NCI-H1417 (cell line): ENCODE measurements at regions not wholly inside any gene's neighbourhood (a gene's known extent, or its start where the extent isn't known, plus 50 kb on each side); places are given as distances from the start of the nearest gene placed in this dataset.

Experiments used
- DNase-seq, 3 experiments: peaks; one replicate each; lab custom pipeline; 2025; lab: John Stamatoyannopoulos, UW

DNA sequence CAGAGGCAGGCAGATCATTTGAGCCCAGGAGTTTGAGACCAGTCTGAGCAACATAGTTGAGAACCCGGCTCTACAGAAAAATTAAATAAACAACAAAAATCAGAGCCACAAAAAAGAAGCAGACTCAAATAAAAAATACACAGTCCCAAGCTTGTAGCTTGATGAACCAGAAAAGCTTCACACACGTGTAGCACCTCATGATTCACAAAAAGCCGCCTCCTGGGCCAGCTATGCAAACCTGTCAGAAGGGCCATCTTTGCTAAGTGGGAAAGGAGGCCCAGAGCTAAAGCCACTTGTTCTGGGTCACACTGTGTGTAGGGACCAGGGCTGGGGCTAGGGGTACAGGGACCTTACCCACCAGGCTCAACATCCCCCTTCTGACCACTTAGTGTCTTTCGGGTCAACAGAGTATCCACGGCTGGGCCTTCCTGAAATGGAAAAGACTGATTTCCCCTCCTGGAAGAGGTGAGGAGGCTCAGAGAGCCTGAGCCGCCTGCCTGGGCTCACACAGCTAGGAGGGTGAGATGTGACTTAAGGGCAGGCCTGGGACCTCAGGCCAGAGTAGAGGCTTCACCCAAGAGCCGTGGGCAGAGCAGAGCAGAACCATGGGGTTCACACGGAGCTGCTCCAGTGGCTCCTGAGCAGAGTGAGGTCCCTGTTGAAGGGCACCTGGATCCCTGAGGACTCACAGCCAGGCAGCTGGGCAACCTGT lies 269.6 kb downstream of the PARN start:
- no peak for DNase-seq

DNA sequence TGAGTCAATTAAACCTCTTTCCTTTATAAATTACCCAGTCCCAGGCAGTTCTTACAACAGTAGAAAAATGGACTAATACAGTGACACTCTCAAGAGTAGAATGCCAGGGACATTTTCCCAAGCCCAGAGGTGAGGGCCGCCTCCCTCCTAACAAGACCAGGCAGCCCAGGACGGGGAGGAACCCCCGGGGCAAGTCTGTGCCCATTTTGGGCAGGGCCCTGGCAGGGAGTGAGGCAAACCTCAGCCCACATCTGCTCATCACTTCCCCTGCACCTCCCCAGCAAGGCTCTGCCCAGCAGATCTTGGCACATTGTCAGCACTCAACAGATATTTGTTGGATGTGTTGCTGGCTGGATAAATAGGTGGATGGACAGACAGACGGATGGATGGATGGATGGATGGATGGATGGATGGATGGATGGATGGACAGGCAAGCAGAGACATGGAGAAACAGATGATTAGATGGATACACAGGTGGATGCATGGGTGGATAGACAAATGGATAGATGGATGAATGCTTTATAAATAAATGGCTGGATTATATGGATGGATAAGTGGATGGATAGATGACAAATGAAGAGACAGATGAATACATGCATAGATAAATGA lies 271.3 kb downstream of the PARN start:
- no peak for DNase-seq

DNA sequence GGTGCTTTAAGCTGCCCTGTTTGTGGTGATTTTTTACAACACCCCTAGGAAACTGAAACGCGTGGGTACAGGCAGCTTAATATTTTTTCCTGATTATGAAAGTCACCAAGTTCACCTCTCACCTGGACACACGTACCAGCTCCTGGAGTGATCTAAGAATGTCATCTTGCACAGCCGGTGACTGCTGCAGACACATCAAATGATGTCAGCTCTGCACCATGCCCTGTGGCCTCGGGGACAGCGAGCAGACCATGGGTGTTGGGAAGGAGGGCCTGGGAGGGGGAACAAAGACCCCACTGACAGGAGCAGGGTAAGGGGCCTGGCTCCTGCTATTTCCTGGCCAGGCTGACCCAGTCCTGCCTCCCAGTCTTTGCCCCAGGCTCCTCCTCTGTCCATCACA lies 272.7 kb downstream of the PARN start:
- no peak for DNase-seq

DNA sequence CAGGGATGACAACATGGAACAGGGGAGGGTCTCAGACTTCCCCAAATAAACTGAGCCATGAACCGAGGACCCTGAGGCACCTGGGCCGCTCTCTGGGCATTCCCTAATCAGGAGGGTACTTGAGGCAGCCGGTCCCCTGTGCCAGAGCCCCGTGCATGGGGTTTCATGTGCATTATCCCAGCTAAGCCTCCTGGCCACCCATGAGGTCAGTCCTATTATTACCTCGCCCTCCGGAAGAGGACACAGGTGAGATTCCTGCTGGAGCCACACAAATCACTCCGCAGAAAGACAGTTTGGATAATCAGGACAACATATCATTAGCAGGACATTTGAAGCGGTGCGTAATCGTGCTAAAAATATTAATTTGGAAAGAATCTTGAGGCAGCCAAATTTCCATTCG lies 274.0 kb downstream of the PARN start:
- peak in 2 of 3 experiments; percentile 27 to 67 for DNase-seq

DNA sequence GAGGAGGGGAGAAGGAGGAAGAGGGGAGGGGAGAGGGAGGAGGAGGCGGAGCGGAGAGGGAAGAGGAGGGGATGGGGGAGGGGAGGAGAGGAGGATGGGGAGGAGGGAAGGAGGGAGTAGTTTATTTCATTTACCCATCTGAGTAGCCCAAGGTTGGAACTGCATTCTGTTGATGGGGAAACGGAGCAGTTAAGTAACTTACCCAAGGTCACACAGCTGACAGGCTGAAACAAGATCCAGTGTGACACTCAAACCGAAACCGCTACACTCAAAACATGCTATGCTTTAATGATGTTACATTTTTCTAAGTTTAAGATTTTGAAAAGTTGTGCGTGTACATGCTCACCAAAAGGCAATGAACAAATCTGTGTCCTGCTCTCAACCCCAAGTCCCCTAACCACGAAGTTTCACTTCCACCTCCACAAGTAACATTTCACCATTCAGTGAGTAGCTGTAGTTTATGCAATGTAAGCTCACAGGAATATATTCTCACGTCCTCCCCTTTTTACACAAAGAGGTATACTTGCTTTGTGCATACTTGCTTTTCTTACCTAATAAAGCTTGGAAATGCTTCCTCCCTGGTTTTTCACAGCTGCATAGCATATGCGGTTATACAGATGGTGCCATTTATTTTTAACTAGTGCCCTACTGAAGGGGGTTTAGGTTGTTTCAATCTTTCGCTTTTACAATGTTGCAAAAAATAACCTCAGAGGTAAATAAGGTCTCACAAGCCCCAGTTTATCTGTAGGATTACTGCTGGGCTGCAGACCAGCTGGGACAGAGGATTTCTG lies 275.3 kb downstream of the PARN start:
- DNase-seq: no peak

DNA sequence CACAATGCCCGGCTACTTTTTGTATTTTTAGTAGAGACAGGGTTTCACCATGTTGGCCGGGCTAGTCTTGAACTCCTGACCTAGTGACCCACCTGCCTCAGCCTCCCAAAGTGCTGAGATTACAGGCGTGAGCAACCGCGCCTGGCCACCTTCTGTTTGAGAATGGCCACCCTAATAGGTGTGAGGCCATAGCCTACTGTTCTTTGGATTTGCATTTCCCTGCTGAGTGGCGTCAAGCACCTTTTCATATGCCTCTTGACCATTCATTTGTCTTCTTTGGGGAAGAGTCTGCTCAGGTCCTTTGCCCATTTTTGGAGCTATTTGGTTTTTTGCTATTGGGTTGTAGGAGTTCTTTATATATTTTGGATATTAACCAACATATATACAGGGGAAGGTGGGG lies 276.7 kb downstream of the PARN start:
- peak in 1 of 3 experiments; percentile 6 for DNase-seq

DNA sequence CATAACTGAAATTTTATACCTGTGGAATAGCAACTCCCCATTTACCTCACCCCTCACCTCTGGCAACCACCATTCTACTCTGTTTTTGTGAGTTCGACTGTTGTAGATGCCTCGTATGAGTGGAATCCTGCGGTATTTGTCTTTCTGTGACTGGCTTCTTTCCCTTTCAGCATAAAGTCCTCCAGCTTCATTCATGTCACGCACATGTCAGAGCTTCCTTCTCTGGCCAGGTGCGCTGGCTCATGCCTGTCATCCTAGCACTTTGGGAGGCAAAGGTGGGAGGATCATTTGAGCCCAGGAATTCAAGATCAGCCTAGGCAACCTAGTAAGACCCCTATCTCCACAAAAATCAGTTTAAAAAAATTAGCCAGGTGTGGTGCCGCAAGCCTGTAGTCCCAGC lies 278.4 kb downstream of the PARN start:
- no peak for DNase-seq

DNA sequence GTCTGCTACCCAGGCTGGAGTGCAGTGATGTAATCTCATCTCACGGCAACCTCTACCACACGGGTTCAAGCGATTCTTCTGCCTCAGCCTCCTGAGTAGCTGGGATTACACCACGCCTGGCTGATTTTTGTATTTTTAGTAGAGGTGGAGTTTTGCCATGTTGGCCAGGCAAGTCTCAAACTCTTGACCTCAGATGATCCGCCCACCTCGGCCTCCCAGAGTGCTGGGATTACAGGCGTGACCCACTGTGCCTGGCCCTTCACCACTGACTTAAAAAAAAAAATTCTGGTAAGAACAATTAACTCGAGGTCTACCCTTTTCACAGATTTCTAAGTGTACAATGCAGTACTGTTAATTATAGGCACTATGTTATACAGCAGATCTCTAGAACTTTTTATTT lies 279.4 kb downstream of the PARN start:
- no peak for DNase-seq

DNA sequence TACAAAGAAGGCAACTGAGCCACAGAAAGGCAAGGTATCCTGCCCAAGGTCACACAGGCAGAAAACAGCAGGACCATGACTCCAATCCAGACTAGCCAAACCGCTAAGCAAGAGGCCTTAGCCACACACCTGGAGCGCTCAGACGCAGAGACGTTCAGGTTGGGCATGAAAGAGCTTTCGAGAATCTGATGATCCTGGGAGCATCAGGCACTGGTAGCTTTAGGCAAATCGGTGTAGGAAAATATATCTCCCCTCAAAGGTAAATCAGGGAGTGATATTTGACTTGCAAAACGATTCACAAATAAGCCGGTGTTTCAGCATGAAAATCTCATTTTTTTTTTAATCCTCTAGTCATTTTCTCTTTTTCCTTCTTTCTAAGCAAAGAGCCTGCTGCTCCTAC lies 279.0 kb downstream of the MRTFB start:
- DNase-seq: no peak

DNA sequence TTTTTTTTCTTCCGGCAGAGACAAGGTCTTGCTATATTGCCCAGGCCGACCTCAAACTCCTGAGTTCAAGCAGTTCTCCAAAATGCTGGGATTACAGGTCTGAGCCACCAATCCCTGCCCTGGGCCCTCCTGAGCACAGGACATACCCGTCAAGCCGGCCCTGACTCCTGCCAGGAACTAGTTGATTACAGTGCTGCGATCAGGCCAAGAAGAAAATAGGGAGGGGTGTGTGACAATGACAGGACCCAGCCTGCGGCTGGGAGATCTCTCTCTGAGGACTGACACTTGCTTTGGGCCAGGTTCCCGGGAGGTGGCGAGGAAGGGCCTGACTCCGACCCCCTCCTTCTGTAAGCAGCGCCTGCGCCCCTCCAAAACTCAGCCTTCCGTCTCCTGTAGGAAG lies 276.6 kb downstream of the MRTFB start:
- no peak for DNase-seq

DNA sequence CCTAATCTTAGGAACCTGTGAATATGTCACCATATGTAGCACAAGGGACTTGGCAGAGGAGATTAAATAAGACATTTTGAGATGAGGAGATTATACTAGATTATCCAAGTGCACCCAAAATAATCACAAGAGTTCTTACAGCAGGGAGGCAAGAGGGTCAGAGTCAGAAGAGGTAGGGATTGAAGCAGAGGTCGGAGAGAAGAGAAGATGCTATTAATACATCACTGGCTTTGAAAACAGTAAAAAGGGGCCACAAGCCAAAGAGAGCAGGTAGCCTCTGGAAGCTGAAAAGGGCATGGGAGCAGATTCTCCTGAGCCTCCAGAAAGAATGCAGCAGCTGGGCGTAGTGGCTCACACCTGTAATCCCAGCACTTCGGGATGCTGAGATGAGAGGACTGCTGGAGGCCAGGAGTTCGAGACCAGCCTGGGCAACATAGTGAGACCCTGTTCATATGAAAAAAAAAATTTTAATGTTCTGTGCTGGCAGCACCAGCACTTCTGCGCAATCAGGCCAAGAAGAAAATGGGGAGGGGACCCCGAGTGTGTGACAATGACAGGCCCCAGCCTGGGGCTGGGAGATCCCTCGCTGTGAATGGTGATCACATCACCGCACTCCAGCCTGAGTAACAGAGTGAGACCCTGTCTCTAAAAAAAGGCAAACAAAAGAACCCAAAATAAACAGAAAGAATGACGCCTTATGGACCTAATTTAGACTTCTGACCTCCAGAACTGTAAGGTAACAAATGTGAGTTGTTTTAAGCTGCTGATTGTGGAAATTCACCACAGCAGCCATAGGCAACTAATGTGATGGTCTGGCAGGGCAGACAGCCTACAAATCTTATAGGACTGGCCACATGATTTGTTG lies 275.4 kb downstream of the MRTFB start:
- DNase-seq: no peak

DNA sequence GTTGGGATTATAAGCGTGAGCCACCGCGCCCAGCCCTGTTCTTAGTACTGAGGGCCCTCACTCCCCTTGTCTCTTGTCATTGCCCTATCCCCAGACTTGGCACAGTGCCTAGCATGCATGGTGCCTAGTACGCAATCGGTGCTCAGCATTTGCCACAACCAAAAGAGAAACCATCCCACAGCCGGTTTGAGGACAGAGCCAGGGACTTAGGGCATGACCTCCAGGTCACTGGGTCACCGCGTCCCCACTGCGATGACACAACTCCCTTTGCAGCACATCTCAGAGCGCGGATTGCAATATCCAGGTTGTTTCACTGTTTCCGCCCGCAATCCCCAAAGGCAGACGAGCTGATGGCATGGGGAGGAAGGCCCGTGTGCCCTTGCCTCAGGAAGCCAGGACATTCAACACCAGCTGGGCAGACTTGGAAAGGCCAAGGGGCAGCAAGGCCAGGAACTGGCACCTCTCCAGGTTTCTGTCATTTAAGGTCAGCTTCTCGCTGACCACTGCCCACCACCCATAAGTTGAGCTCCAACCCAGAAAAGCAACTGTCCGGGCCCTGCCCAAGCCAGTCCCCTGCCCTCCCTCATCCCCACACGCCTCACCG lies 274.5 kb downstream of the MRTFB start:
- DNase-seq: no peak

DNA sequence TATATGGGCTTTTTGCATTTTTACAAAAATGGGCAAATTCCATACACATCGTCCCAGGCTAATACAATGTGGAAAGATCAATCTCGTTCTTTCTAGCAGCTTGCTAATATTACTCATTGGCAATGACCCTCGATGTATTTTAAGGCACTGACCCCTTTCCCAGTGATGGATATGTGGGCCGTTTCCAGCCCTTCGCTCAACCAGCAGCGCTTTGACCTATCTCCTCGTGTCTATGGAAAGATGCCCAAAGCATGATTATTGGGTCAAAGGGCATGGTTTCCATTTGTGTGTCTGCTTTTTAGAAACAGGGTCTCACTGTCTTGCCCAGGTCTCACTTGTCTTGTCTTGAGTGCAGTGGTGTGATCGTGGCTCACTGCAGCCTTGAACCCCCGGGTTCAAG lies 273.8 kb downstream of the MRTFB start:
- no peak for DNase-seq

DNA sequence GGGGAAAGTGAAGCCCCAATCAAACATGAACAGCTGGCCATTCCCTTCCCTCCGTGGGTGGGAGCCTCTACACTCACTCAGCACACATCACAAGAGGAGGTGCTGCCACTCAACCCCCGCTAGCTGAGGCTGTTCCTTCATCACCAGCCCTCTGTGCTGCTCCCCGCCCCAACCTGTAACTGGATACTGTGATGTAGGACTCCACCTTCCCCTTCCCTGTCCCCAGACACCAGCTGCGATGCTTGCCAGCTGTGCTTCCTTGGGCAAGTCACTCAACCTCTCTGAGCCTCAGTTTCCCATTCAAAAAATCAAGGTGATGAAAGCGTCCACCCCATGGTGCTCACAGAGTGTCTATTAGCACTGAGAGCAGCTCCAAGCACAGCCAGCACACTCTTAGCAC lies 273.2 kb downstream of the MRTFB start:
- no peak for DNase-seq

DNA sequence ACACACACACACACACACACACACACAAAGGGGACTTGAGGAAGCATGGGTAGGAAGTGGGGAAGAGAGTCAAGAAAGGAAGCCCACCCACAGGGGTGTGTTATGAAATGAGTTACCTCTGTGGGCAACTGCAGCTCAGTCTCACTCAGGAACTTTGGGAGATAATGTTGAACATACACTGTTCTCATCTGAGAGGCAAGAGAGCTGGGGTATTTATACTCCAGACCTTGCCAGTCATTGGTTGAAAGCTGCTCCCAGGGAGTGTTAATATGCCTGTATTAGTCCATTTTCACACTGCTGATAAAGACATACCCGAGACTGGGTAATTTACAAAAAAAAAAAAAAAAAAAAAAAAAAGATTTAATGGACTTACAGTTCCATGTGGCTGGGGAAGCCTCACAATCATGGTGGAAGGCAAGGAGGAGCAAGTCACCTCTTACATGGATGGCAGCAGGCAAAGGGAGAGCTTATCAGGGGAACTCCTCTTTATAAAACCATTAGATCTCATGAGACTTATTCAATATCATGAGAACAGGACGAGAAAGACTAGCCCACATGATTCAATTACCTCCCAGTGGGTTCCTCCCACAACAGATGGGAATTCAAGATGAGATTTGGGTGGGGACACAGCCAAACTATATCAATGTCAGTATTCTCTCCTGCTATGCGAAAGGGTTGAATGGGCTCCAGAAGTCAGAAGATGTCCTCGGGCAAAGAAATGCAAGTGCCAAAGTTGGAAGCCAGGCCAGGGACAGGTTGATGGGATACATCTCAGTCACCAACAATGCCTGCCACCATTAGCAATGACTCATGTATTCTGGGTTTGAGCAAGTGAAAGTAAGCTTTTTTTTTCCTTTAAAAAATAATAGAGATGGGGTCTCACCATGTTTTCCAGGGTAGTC lies 270.5 kb downstream of the MRTFB start:
- DNase-seq: no peak

DNA sequence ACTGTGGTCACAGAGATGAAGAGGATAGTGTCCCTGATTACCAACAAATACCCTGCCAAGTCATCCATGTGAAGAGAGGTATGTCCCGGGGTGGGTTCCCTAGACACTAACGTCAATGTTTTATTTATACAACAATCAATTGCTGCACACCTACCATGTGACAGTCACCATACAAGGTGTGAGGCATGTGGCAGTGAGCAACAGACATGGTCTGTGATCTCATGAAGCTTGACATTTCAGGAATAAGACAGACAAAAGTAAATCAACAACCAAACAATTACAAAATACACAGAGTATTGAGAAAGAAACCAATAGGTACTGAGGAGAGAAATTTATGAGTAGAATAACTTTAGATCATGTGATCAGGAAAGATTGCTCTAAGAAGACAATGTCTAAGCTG lies 268.6 kb downstream of the MRTFB start:
- DNase-seq: no peak

DNA sequence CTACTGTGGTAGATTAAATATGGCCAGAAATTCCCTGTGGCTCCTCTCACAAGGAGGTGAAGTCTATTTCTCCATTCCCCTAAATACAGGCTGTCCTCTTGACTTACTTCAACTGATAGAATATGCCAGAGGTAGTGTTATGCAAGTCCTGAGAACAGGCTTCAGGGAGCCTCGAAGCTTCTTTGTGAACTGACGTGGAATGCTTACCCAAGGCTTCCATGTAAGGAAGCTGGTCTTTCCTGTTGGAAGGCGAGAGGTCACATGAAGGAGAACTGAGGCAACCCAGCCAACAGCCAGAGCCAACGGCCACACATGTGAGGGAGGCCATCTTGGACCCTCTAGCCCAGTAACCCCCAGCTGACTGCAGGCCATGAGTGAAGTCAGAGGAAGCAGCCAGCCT lies 267.9 kb downstream of the MRTFB start:
- DNase-seq: no peak

DNA sequence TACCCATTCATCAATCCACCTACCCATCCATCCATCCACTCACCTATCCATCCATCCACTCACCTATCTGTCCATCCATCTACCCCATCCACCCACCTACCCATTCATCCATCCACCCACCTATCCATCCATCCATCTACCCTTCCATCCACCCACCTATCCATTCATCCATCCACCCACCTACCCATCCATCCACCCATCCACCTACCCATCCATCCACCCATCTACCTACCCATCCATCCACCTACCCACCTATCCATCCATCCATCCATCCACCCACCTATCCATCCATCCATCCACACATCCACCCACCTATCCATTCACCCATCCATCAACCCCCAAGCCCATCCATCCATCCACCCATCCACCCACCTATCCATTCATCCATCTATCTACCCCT lies 267.1 kb downstream of the MRTFB start:
- DNase-seq: no peak

DNA sequence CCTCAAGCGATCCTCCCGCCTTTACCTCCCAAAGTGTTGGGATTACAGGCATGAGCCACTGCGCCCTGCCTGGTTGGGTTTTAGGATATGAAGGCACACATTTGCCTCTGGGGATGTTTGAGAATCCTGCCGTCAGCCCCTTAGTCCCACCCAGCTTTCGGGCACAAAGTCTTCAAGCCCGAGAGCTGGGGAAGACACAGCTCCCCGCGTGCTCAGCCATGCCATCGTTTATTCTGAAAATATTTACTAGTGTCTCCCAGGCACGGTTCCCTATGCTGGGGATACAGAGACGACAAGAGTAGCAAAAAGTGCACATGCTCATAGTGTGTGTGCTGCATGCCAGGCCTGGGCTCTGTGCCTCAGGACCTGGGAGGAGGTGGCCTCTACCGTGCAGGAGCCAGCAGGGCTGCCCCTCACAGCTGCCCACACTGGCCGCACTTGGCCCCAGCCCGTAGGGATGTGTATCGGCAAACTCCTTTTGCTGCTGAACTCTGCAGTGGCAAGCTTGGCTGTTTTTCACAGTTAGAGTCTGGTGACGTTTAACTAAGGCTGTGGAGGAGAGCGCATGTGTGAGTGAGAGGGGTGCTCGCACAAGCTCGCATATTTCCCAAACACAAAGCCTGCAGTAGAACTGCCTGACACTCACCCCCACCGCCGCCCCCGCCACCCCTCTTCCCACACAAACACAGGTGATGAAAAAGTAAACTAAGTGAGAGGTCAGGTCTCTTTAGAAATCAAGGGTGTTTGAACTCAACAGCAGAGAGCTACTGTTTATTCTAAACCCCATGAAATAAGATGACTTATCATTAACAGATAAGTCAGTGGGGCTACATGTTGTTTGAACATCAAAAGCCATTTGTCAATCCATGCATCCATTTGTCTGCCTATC lies 266.4 kb downstream of the MRTFB start:
- peak in 2 of 3 experiments; percentile 12 to 28 for DNase-seq

DNA sequence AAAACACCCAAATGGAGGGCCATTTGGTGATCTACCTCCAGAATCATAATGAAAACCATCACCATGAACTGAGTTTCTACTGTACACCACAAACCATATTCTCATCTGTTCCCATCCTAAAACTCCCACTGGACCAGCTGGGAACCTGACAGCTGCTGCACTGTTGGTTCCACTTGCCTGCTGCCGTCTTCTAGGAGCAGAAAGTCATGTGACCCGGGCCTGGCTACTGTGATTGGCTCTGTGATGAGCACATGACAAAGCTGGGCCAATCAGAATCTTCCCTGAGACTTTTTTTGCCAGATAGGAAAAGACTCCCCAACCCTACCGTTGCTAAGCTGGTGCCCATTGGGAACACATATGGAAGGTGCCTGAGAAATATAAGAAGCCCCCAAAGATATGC lies 264.2 kb downstream of the MRTFB start:
- no peak for DNase-seq
